ENCODE measurements at regions not wholly inside any gene's neighbourhood (a gene's known extent, or its start where the extent isn't known, plus 50 kb on each side); places are given as distances from the start of the nearest gene placed in this dataset.

DNA sequence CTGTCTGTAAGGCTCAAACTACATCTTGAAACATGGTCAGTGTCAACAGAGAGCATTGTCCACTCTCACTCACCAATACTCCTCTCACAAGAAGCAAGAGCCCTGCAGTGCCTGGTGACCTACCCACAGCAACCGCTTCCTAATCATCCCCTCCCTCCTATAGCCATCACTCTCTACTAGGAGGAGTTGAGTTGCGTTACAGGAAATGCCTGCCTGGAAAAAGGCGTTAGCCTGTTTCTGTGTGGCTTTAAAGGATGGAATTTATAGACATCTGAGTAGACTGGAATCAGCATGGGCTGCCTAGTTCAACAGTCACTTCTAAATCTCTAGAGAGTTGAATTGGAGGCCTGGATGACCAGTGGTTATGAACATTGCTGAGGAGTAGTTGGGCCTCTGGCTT is 108.3 kb upstream of the FER start:
- Histone ChIP-seq H3K27ac (no peak overlapping the region), H3K36me3 (replicated peaks in 1 of 2) (no peaks in the 10 kb centered on the region), H3K27me3 (no peaks in the 10 kb centered on the region), H3K4me3 (no peak overlapping the region), H3K9me3 (replicated peaks in 1 of 3) (no peaks in the 10 kb centered on the region), H3K4me1 (replicated peaks in 1 of 2) (no peaks in the 10 kb centered on the region)
- intact Hi-C loops (cut with DNase I) = no loop called here
- no peak for DNase-seq
- TF ChIP-seq POLR2A (IDR thresholded peaks at IDR 0.05) = no peak
- TF ChIP-seq, protein P1, sequence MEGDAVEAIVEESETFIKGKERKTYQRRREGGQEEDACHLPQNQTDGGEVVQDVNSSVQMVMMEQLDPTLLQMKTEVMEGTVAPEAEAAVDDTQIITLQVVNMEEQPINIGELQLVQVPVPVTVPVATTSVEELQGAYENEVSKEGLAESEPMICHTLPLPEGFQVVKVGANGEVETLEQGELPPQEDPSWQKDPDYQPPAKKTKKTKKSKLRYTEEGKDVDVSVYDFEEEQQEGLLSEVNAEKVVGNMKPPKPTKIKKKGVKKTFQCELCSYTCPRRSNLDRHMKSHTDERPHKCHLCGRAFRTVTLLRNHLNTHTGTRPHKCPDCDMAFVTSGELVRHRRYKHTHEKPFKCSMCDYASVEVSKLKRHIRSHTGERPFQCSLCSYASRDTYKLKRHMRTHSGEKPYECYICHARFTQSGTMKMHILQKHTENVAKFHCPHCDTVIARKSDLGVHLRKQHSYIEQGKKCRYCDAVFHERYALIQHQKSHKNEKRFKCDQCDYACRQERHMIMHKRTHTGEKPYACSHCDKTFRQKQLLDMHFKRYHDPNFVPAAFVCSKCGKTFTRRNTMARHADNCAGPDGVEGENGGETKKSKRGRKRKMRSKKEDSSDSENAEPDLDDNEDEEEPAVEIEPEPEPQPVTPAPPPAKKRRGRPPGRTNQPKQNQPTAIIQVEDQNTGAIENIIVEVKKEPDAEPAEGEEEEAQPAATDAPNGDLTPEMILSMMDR (IDR thresholded peaks at IDR 0.05) = no peak
- WGBS, 4 donors = 80 to 89% (median 84%) methylated on average over 3 of the region's 3 CpGs

DNA sequence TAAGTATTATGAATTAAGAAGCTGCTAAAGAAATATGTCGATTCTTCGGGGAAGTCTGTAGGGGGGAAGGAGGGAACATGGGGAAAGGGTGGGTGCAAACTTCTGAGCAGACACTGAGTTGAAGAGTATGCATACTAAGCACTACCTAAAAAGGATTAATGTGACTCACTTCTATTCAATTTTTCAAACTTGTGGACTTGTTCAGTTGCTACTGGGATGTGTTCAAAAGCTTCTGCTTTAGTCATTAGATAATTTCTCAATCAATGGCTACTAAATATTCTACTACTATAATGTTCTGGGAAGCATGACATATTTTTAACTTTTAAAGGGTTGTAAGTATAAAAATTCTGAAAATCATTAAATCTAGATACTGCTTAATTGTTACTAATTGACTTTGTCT is 109.7 kb upstream of the FER start:
- no peak for TF ChIP-seq POLR2A (IDR thresholded peaks at IDR 0.05)
- TF ChIP-seq, protein P1 (IDR thresholded peaks at IDR 0.05) = no peak
- DNase-seq = no peak
- H3K36me3 ChIP-seq (replicated peaks in 1 of 2) = no peaks in the 10 kb centered on the region
- no peaks in the 10 kb centered on the region for H3K27me3 ChIP-seq
- H3K27ac ChIP-seq = no peak overlapping the region
- 85 to 92% (median 89%) methylated on average over 2 of the region's 2 CpGs for WGBS, 4 donors
- H3K9me3 ChIP-seq (replicated peaks in 1 of 3) = no peaks in the 10 kb centered on the region
- intact Hi-C loops (cut with DNase I) = no loop called here
- no peaks in the 10 kb centered on the region for H3K4me1 ChIP-seq (replicated peaks in 1 of 2)
- no peak overlapping the region for H3K4me3 ChIP-seq

DNA sequence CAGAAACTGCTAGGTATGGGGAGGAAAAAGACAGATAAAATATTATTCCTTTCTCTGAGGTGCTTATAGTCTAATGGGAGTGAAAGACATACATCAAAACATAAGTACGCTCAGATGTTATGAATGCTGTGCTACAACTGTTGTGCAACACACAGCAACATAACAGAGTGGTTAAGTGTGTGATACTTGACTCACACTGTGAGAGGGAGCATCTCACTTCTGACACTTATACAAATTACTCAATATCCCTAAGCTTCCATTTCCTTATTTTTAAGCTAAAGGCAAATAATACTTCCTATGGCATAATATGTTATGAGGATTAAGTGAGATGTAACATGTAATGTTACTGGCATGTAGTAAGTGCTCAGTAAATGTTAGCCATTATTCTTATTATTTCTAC is 110.6 kb upstream of the FER start:
- no peak for DNase-seq
- 85 to 94% (median 89%) methylated on average over 1 of the region's 1 CpG for whole genome bisulfite sequencing, 4 donors
- H3K36me3 ChIP-seq (replicated peaks in 1 of 2) = no peaks in the 10 kb centered on the region
- intact Hi-C loops (cut with DNase I) = no loop called here
- H3K9me3 ChIP-seq (replicated peaks in 1 of 3) = no peaks in the 10 kb centered on the region
- no peaks in the 10 kb centered on the region for H3K4me1 ChIP-seq (replicated peaks in 1 of 2)
- no peak overlapping the region for H3K27ac ChIP-seq
- TF ChIP-seq POLR2A (IDR thresholded peaks at IDR 0.05) = no peak
- TF ChIP-seq, protein P1 (IDR thresholded peaks at IDR 0.05) = no peak
- H3K27me3 ChIP-seq = no peaks in the 10 kb centered on the region
- H3K4me3 ChIP-seq = no peak overlapping the region

DNA sequence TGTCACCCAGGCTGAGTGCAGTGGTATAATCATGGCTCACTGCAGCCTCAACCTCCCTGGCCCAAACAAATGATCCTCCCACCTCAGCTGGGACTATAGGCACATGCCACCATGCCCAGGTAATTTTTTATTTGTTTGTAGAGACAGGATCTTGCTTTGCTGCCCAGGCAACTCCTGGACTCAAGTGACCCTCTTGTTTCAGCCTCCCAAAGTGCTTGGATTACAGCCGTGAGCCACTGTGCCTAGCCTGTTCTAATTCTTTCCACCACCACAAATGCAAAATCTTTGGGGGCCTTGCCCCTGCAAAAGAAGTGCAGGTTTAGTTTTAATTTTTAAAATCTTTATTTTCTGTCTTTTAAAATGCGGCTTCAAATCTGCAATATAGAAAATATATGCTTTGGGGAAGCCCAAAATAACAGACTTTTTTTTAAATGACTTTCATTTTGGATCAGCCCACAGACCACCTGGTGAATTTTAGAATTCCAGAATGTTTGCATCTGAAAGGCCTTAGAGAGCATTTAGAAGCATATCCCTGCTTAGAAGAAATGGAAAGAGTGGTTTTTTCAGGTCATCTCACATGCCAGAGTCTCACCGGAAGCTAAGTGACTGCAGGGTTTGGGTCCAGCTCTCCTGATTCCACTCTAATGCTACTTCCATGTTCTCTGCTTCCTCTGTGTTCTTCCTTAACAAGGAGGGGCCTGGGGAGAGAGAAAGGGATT is 111.4 kb upstream of the FER start:
- intact Hi-C loops (cut with DNase I) = no loop called here
- Histone ChIP-seq H3K27ac (no peak overlapping the region), H3K4me1 (replicated peaks in 1 of 2) (no peaks in the 10 kb centered on the region), H3K4me3 (no peak overlapping the region), H3K36me3 (replicated peaks in 1 of 2) (no peaks in the 10 kb centered on the region), H3K27me3 (no peaks in the 10 kb centered on the region), H3K9me3 (replicated peaks in 1 of 3) (no peaks in the 10 kb centered on the region)
- TF ChIP-seq, protein P1 (IDR thresholded peaks at IDR 0.05) = no peak
- TF ChIP-seq POLR2A (IDR thresholded peaks at IDR 0.05) = no peak
- 93 to 96% (median 95%) methylated on average over 3 of the region's 3 CpGs for WGBS, 4 donors
- DNase-seq = no peak
